CD14-positive monocyte (primary cell): ENCODE measurements at regions not wholly inside any gene's neighbourhood (a gene's known extent, or its start where the extent isn't known, plus 50 kb on each side); places are given as distances from the start of the nearest gene placed in this dataset.

Experiments
- DNase-seq, 3 donors: peaks; one replicate each; pipeline ENCODE4 v3.0.0-alpha.2; 2011 to 2022
- H2AFZ ChIP-seq: 2 replicates; pipeline ENCODE4 v1.6.0; 2012; ENCODE audit warnings: mild to moderate bottlenecking, low read depth, low read length, inconsistent platforms; ENCODE audit not compliant: insufficient read depth, poor library complexity, severe bottlenecking
- H3K27ac ChIP-seq, 2 donors: 1 replicate in 1 of 2; 2 replicates in 1 of 2; pipeline ENCODE4 v1.5.1; 2012 to 2013; ENCODE audit warnings: low read length in 2 of 2, control low read depth in 1 of 2, inconsistent platforms in 1 of 2, low read depth in 1 of 2, mild to moderate bottlenecking in 1 of 2
- H3K27me3 ChIP-seq, 2 donors: one replicate each; pipeline versions ENCODE4 v1.6.0 to v1.6.1; 2011 to 2013; ENCODE audit warnings: low read length in 2 of 2; ENCODE audit not compliant: control insufficient read depth in 2 of 2, insufficient read depth in 2 of 2
- H3K36me3 ChIP-seq, 2 donors: replicated peaks in 1 of 2; 1 replicate in 1 of 2; 2 replicates in 1 of 2; pipeline versions ENCODE4 v1.5.1 to v1.6.1; 2012 to 2013; ENCODE audit warnings: low read length in 2 of 2, control low read depth in 1 of 2, inconsistent platforms in 1 of 2, mild to moderate bottlenecking in 1 of 2; ENCODE audit not compliant: insufficient read depth in 2 of 2, control insufficient read depth in 1 of 2
- H3K4me1 ChIP-seq, 2 donors: 1 replicate in 1 of 2; 2 replicates in 1 of 2; pipeline versions ENCODE4 v1.5.1 to v1.6.1; 2012 to 2013; ENCODE audit warnings: low read length in 2 of 2, control low read depth in 1 of 2, inconsistent platforms in 1 of 2, mild to moderate bottlenecking in 1 of 2, moderate library complexity in 1 of 2; ENCODE audit not compliant: insufficient read depth in 2 of 2, control insufficient read depth in 1 of 2
- H3K4me2 ChIP-seq: replicated peaks from 2 replicates; pipeline ENCODE3; 2012; ENCODE audit warnings: low read length, moderate library complexity, mild to moderate bottlenecking; ENCODE audit not compliant: poor library complexity, severe bottlenecking; ENCODE audit errors: extremely low read depth
- H3K4me3 ChIP-seq, 3 experiments: fragments of 200-600 bp in 1 of 3; sonication (generic) in 1 of 3; replicated peaks in 1 of 3; 1 replicate in 2 of 3; 2 replicates in 1 of 3; pipeline ENCODE4 v1.5.1; 2011 to 2013; ENCODE audit warnings: low read length in 3 of 3, mild to moderate bottlenecking in 3 of 3, control low read depth in 2 of 3, low read depth in 2 of 3, inconsistent platforms in 1 of 3, moderate library complexity in 1 of 3
- H3K79me2 ChIP-seq: 2 replicates; pipeline ENCODE4 v1.6.0; 2012; ENCODE audit warnings: mild to moderate bottlenecking, control low read depth, inconsistent platforms, low read length, moderate library complexity; ENCODE audit not compliant: insufficient read depth
- H3K9ac ChIP-seq: 2 replicates; pipeline ENCODE4 v1.6.0; 2017; ENCODE audit warnings: low read length, mild to moderate bottlenecking; ENCODE audit not compliant: insufficient read depth, poor library complexity, severe bottlenecking
- H3K9me3 ChIP-seq, 2 donors: replicated peaks in 1 of 2; 1 replicate in 1 of 2; 2 replicates in 1 of 2; pipeline versions ENCODE4 v1.5.1 to v1.6.1; 2012 to 2013; ENCODE audit warnings: low read length in 2 of 2, control low read depth in 1 of 2; ENCODE audit not compliant: control insufficient read depth in 1 of 2, insufficient read depth in 1 of 2
- H4K20me1 ChIP-seq: 2 replicates; pipeline ENCODE4 v1.6.0; 2012; ENCODE audit warnings: mild to moderate bottlenecking, low read length, control low read depth, moderate library complexity; ENCODE audit not compliant: insufficient read depth
- H3K27ac Mint-ChIP-seq, 7 donors: one replicate each; pipeline ENCODE4 v1.8.0; 2020; ENCODE audit warnings: mild to moderate bottlenecking in 7 of 7, mixed read lengths in 7 of 7, moderate library complexity in 6 of 7, inconsistent platforms in 2 of 7
- H3K27me3 Mint-ChIP-seq, 3 donors: one replicate each; pipeline ENCODE4 v1.8.0; 2021 to 2022; ENCODE audit warnings: low read depth in 3 of 3, mild to moderate bottlenecking in 3 of 3, mixed read lengths in 3 of 3, moderate library complexity in 3 of 3, inconsistent platforms in 1 of 3
- H3K36me3 Mint-ChIP-seq, 2 donors: one replicate each; pipeline ENCODE4 v1.8.0; 2020; ENCODE audit warnings: mixed read lengths in 2 of 2, inconsistent platforms in 1 of 2, mild to moderate bottlenecking in 1 of 2
- H3K4me1 Mint-ChIP-seq: one replicate; pipeline ENCODE4 v1.8.0; 2020; ENCODE audit warnings: mild to moderate bottlenecking, mixed read lengths
- H3K4me3 Mint-ChIP-seq, 2 donors: one replicate each; pipeline ENCODE4 v1.8.0; 2020; ENCODE audit warnings: mild to moderate bottlenecking in 2 of 2, mixed read lengths in 2 of 2, moderate library complexity in 1 of 2
- H3K9me3 Mint-ChIP-seq, 7 donors: one replicate each; pipeline ENCODE4 v1.8.0; 2020 to 2022; ENCODE audit warnings: mixed read lengths in 7 of 7, mild to moderate bottlenecking in 6 of 7, moderate library complexity in 6 of 7, inconsistent platforms in 2 of 7
- CTCF ChIP-seq: fragments of 200-600 bp; IDR thresholded peaks from one replicate; pipeline ENCODE4 v1.8.0; 2022; ENCODE audit warnings: antibody characterized with exemption, mild to moderate bottlenecking
- WGBS: methylation state at CpG from one replicate; pipeline ENCODE4 v1.1.5; 2013; ENCODE audit warnings: missing lambda C conversion rate; ENCODE audit not compliant: insufficient coverage; 5-methylcytosine and 5-hydroxymethylcytosine counted together
- intact Hi-C, 2 donors: fragments of 100-400 bp; cut with micrococcal nuclease; formaldehyde crosslinking; loops; one replicate each; pipeline versions ENCODE4 v1.15.0 to v1.15.1; 2023

DNA sequence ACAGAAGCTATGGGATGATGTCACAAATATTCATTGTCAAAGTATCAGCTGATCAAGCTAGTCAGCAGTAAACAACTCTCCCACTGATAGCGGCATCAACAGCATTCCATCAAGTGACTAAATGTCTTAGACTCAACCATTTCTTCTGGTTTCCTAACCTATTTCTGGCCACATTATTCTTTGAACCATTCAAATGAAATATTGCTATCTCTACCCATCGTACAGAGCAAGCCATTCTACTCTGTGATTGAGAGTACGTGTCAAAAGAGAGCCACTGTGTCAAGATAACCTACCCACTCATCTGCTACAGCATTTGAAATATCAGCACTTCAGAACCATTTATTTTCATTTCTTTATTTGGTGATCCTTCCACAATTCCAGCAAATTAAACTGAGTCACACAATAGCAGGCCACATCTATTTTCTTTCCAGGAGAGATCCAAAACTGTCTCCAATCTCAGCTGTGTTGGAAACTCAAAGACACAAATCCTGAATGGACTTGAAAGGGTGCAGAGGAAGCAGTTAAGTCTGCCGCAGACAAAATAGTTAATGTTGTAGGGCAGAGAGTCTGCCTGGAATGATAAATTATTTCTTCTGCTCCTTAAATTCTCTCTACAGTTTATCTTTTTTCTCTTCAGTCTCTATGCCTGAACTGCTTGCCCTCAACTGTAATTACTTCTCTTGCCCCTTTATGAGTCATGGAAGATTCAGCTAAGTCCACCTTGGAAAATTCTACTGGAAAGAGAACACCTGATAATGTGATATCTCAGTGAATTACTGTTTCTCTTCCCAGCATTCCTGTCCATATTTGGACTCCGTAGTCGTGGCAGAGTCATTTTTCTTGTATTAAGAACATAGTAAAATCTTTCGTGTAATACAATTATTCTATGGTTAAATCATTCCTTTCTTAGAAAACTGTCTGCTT lies 364.8 kb downstream of the PDGFC start:
- Histone ChIP-seq H3K36me3 (no peaks in the 10 kb centered on the region), H2AFZ (no peak overlapping the region), H3K79me2 (no peaks in the 10 kb centered on the region), H3K27me3 (no peaks in the 10 kb centered on the region), H3K4me2 (no peak overlapping the region), H4K20me1 (no peaks in the 10 kb centered on the region), H3K4me1 (peaks cover 6% of the 10 kb centered on the region in 2 donors), H3K9me3 (no peaks in the 10 kb centered on the region), H3K4me3 (no peak overlapping the region), H3K9ac (no peak overlapping the region), H3K27ac (no peak overlapping the region)
- Mint-ChIP-seq H3K36me3 (no peaks in the 10 kb centered on the region), H3K9me3 (peaks cover 6 to 14% (median 9%) of the 10 kb centered on the region in 7 donors), H3K4me1 (peaks cover 9% of the 10 kb centered on the region), H3K27ac (no peak overlapping the region), H3K4me3 (no peak overlapping the region), H3K27me3 (no peaks in the 10 kb centered on the region)
- TF ChIP-seq CTCF = no peak
- intact Hi-C loops = no loop called here
- no peak for DNase-seq
- WGBS = 96% methylated on average over 3 of the region's 7 CpGs

DNA sequence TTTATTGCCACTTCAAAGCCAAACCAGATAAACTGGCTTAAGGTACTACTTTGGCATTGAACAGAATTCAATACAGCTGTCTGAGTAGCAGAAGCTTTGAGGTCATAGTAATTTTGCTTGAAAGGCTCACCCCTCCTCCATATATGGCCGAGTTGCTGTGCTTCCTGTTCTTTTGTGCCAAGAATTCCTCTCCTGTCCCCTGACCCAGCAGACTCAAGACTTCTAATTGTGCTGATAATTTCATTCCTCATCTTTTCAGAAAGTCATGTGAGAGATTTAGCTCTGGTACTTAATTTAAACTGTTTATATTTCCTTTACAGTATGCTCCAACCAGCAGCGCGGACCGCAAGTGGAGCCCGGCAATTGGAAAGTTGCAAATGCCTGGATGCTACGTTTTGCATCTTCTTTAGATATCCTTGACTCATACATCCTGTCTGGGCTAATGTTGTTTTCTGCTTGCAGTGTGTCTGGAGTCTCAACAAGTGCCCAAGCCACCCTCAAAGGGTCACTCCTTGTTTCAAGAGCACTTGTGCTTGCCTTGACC lies 373.4 kb downstream of the PDGFC start:
- Histone ChIP-seq H3K4me3 (no peak overlapping the region), H2AFZ (peak overlapping the region; percentile 38), H3K9me3 (no peaks in the 10 kb centered on the region), H4K20me1 (no peaks in the 10 kb centered on the region), H3K4me1 (peaks cover 8 to 13% of the 10 kb centered on the region in 2 donors), H3K79me2 (no peaks in the 10 kb centered on the region), H3K9ac (no peak overlapping the region), H3K36me3 (no peaks in the 10 kb centered on the region), H3K4me2 (no peak overlapping the region), H3K27ac (no peak overlapping the region), H3K27me3 (no peaks in the 10 kb centered on the region)
- WGBS = 84% methylated on average over 5 of the region's 6 CpGs
- no peak for TF ChIP-seq CTCF
- peaks cover 14% of the 10 kb centered on the region for H3K4me1 Mint-ChIP-seq
- H3K36me3 Mint-ChIP-seq = no peaks in the 10 kb centered on the region
- no peak overlapping the region for H3K27ac Mint-ChIP-seq
- H3K27me3 Mint-ChIP-seq = no peaks in the 10 kb centered on the region
- no peak overlapping the region for H3K4me3 Mint-ChIP-seq
- DNase-seq = no peak
- intact Hi-C loops = no loop called here
- peaks cover 12 to 19% (median 16%) of the 10 kb centered on the region in 7 donors for H3K9me3 Mint-ChIP-seq
